SK-N-SH treated with all-trans-retinoic acid at 6 μM for 48 hours (cell line): ENCODE measurements at regions not wholly inside any gene's neighbourhood (a gene's known extent, or its start where the extent isn't known, plus 50 kb on each side); places are given as distances from the start of the nearest gene placed in this dataset.

Experiments used
- CSDC2 ChIP-seq: fragments of 250-450 bp; sonication (Bioruptor Pico); IDR thresholded peaks from 2 replicates; pipeline ENCODE4 v1.5.0; 2020; ENCODE audit warnings: mild to moderate bottlenecking, moderate library complexity
- GLIS3 ChIP-seq: fragments of 250-450 bp; sonication (Bioruptor Pico); IDR thresholded peaks from 2 replicates; pipeline ENCODE4 v1.5.0; 2020; ENCODE audit warnings: mild to moderate bottlenecking, moderate library complexity
- ISL1 ChIP-seq: fragments of 250-450 bp; sonication (Bioruptor Pico); IDR thresholded peaks from 2 replicates; pipeline ENCODE4 v2.1.2; 2022; ENCODE audit warnings: mild to moderate bottlenecking, moderate library complexity
- PATZ1 ChIP-seq: fragments of 250-450 bp; sonication (Bioruptor Pico); IDR thresholded peaks from 2 replicates; pipeline ENCODE4 v1.8.0; 2020; ENCODE audit warnings: mild to moderate bottlenecking, moderate library complexity, borderline replicate concordance
- PPARA ChIP-seq: fragments of 250-450 bp; sonication (Bioruptor Pico); IDR thresholded peaks from 2 replicates; pipeline ENCODE4 v1.5.0; 2020; ENCODE audit warnings: mild to moderate bottlenecking, borderline replicate concordance
- SNAI2 ChIP-seq: fragments of 250-450 bp; sonication (Bioruptor Pico); IDR thresholded peaks from 2 replicates; pipeline ENCODE4 v1.5.0; 2020; ENCODE audit warnings: mild to moderate bottlenecking, moderate library complexity
- TCF4 ChIP-seq: fragments of 250-450 bp; sonication (Bioruptor Pico); IDR thresholded peaks from 2 replicates; pipeline ENCODE4 v1.8.0; 2021; ENCODE audit warnings: mild to moderate bottlenecking, moderate library complexity, borderline replicate concordance
- TOX ChIP-seq: fragments of 250-450 bp; sonication (Bioruptor Pico); IDR thresholded peaks from 2 replicates; pipeline ENCODE4 v1.8.0; 2021; ENCODE audit warnings: mild to moderate bottlenecking, moderate library complexity, borderline replicate concordance
- ZFP3 ChIP-seq: fragments of 250-450 bp; sonication (Bioruptor Pico); IDR thresholded peaks from 2 replicates; pipeline ENCODE4 v1.5.0; 2020; ENCODE audit warnings: mild to moderate bottlenecking, moderate library complexity
- ZNF70 ChIP-seq: fragments of 450-650 bp; formaldehyde crosslinking; IDR thresholded peaks from 2 replicates; pipeline ENCODE4 v1.5.0; 2020; ENCODE audit warnings: mild to moderate bottlenecking, moderate library complexity
- TF ChIP-seq, protein P1 (sequence below): fragments of 250-450 bp; sonication (Bioruptor Pico); IDR thresholded peaks from 2 replicates; pipeline ENCODE4 v1.8.0; 2021; ENCODE audit warnings: low read depth, mild to moderate bottlenecking, moderate library complexity, borderline replicate concordance
- TF ChIP-seq, protein P2 (sequence below): fragments of 250-450 bp; sonication (Bioruptor Pico); IDR thresholded peaks from 2 replicates; pipeline ENCODE4 v1.5.1; 2020; ENCODE audit warnings: low read depth, mild to moderate bottlenecking, moderate library complexity

DNA sequence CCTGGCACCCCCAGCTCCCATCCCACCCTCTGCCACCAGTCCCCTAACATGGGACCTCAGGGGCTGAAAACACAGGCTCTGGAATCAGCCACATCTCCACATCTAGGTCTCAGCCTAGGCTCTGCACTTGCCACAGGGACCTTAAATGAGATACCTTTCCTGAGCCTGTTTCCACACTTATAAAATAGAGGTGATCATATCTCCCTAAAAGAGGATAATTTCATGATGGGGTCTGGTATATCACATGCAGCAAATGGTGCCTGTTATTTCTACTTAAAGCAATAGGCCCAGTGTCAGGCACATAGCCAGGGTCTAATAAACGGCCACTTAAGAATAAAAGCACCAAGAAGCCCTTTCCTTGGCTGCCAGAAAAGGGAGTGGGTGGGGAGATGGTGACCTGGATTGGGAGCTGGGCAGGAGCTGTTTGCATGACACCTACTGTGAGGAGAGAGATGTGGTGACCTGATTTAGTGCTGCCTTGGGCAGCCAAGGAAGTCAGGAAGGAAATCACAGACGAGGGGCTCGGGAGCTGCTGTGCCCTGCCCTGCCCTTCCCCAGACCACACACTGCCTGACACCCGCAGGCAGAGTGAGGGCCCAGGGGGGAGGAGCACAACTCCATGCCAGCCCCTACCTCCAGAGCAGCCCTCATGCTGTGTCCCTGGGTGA lies 71.2 kb downstream of the IRF2BPL start:
- TF ChIP-seq, protein P1, sequence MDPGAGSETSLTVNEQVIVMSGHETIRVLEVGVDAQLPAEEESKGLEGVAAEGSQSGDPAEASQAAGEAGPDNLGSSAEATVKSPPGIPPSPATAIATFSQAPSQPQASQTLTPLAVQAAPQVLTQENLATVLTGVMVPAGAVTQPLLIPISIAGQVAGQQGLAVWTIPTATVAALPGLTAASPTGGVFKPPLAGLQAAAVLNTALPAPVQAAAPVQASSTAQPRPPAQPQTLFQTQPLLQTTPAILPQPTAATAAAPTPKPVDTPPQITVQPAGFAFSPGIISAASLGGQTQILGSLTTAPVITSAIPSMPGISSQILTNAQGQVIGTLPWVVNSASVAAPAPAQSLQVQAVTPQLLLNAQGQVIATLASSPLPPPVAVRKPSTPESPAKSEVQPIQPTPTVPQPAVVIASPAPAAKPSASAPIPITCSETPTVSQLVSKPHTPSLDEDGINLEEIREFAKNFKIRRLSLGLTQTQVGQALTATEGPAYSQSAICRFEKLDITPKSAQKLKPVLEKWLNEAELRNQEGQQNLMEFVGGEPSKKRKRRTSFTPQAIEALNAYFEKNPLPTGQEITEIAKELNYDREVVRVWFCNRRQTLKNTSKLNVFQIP (CRISPR knock-in tag): no peak
- no peak for TF ChIP-seq ZNF70 (CRISPR knock-in tag)
- TF ChIP-seq PPARA (CRISPR knock-in tag): no peak
- no peak for TF ChIP-seq CSDC2
- peak; percentile 28; the same call in 1 of the 2 replicates for TF ChIP-seq ISL1 (CRISPR knock-in tag)
- no peak for TF ChIP-seq PATZ1 (CRISPR knock-in tag)
- TF ChIP-seq TOX (CRISPR knock-in tag): no peak
- TF ChIP-seq ZFP3 (CRISPR knock-in tag): no peak
- peak; percentile 53; the same call in 1 of the 2 replicates for TF ChIP-seq TCF4 (CRISPR knock-in tag)
- TF ChIP-seq SNAI2 (CRISPR knock-in tag): no peak
- TF ChIP-seq GLIS3 (CRISPR knock-in tag): no peak
- TF ChIP-seq, protein P2, sequence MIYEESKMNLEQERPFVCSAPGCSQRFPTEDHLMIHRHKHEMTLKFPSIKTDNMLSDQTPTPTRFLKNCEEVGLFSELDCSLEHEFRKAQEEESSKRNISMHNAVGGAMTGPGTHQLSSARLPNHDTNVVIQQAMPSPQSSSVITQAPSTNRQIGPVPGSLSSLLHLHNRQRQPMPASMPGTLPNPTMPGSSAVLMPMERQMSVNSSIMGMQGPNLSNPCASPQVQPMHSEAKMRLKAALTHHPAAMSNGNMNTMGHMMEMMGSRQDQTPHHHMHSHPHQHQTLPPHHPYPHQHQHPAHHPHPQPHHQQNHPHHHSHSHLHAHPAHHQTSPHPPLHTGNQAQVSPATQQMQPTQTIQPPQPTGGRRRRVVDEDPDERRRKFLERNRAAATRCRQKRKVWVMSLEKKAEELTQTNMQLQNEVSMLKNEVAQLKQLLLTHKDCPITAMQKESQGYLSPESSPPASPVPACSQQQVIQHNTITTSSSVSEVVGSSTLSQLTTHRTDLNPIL (CRISPR knock-in tag): no peak
